ENCODE measurements at regions not wholly inside any gene's neighbourhood (a gene's known extent, or its start where the extent isn't known, plus 50 kb on each side); places are given as distances from the start of the nearest gene placed in this dataset.

DNA sequence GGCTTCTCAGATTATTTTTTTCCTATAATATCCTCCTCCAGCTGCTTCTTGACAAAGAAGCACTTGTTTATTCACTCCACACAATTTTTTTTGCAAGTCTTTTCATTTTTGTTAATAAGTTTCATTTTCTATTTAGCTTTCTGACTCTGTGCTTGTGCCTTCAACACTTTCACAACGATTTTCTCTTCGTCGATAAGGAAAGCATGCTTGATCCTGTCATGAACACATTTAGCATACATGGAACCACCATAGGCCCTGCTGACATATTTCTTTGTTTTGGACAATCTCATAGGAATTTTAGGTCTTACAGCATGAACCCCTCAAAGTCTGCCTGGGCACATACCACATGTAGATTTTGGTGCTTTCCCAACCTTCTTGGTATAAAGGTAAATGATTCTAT is 346.0 kb downstream of the KCNRG start:
- TF ChIP-seq CTCF (IDR thresholded peaks at IDR 0.05; ENCODE audit: low read depth, low read length, missing control alignments): no peak
- H3K4me3 ChIP-seq (ENCODE audit: low read depth, low read length): no peak overlapping the region
- no peak for DNase-seq (ENCODE audit: low read depth)
- in situ Hi-C loops (cut with HindIII; ENCODE audit: low sequenced_read_pairs): no loop called here

DNA sequence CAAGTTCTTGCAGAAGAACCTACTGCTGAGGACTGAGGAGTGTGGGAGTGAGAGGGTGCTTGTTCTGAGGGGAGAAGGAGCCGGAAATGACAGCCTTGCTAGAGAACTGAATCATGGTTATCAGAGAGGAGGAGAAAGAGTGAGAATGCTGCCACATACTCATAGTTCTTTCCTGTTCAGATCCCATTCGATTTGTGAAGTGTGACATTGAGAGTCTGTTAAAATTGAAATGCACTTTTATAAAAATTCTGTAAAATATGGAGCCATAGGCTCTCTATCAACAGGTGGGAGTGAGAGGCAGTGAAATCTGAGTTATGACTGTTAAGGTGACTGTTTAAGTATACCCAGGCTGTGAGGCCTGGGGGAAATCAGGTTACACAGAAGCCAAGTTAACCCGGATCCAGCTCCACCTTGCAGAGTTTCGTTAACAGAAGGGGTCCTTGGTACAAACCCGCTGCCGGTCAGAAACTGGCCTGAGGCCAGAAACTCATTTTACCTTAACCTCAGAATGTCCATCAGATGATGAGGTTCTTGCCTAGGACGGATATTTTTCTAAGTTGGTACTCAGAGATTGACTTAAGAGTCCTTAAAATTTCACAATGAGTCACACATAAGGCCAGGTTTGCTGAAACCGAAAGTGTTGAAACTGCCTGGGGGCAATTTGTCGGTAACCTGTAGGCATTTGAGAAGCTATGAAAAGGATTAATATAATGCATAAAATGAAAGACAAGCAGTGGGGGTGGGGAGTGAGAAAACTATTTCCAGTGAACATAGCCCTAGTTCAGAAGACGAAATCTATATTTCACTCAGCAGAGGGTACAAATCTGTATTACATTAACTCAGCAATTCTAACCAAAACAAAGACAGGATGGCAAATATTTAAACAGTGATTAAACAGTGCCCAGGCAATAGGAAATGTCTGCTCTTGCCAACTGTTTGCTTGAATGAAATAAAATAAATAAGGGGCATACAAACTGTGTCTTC is 350.5 kb downstream of the KCNRG start:
- in situ Hi-C loops (cut with HindIII; ENCODE audit: low sequenced_read_pairs): no loop called here
- no peak for TF ChIP-seq CTCF (IDR thresholded peaks at IDR 0.05; ENCODE audit: low read depth, low read length, missing control alignments)
- DNase-seq (ENCODE audit: low read depth): no peak
- H3K4me3 ChIP-seq (ENCODE audit: low read depth, low read length): no peak overlapping the region

- TF ChIP-seq CTCF (IDR thresholded peaks at IDR 0.05; ENCODE audit: low read depth, low read length, missing control alignments): no peak
Observed at GRCh38 chr13:50366488-50367174, 351.4 kb downstream of the KCNRG start.

GRCh38 chr13:50369646-50370045 is 354.4 kb downstream of the KCNRG start:
- TF ChIP-seq CTCF (IDR thresholded peaks at IDR 0.05; ENCODE audit: low read depth, low read length, missing control alignments): no peak
- DNase-seq (ENCODE audit: low read depth): no peak
- H3K4me3 ChIP-seq (ENCODE audit: low read depth, low read length): no peak overlapping the region
- in situ Hi-C loops (cut with HindIII; ENCODE audit: low sequenced_read_pairs): no loop called here

More at GRCh38 chr13:50366488-50367174, 351.4 kb downstream of the KCNRG start:
- in situ Hi-C loops (cut with HindIII; ENCODE audit: low sequenced_read_pairs): no loop called here
- DNase-seq (ENCODE audit: low read depth): no peak
- no peak overlapping the region for H3K4me3 ChIP-seq (ENCODE audit: low read depth, low read length)

GRCh38 chr13:50370303-50370950 is 355.2 kb downstream of the KCNRG start:
- no peak for DNase-seq (ENCODE audit: low read depth)
- in situ Hi-C loops (cut with HindIII; ENCODE audit: low sequenced_read_pairs): no loop called here
- no peak overlapping the region for H3K4me3 ChIP-seq (ENCODE audit: low read depth, low read length)
- no peak for TF ChIP-seq CTCF (IDR thresholded peaks at IDR 0.05; ENCODE audit: low read depth, low read length, missing control alignments)

GRCh38 chr13:50374517-50374916 is 359.3 kb downstream of the KCNRG start:
- in situ Hi-C loops (cut with HindIII; ENCODE audit: low sequenced_read_pairs): no loop called here
- no peak for DNase-seq (ENCODE audit: low read depth)
- no peak for TF ChIP-seq CTCF (IDR thresholded peaks at IDR 0.05; ENCODE audit: low read depth, low read length, missing control alignments)
- H3K4me3 ChIP-seq (ENCODE audit: low read depth, low read length): no peak overlapping the region

All from astrocyte of the cerebellum (primary cell).